Spleen (tissue), 7 donors: ENCODE measurements at regions not wholly inside any gene's neighbourhood (a gene's known extent, or its start where the extent isn't known, plus 50 kb on each side); places are given as distances from the start of the nearest gene placed in this dataset.

Source experiments
- CTCF ChIP-seq, 11 experiments: fragments of 200-600 bp in 7 of 11; fragments of 450-650 bp in 4 of 11; sonication (generic) in 4 of 11; IDR thresholded peaks in 8 of 11; conservative IDR thresholded peaks in 3 of 11; 1 replicate in 7 of 11; 2 replicates in 4 of 11; pipeline versions ENCODE4 v1.4.0 to v1.8.0; 2016 to 2021; ENCODE audit warnings: antibody characterized with exemption in 11 of 11, inconsistent platforms in 4 of 11, mild to moderate bottlenecking in 1 of 11
- POLR2A ChIP-seq, 3 donors: fragments of 450-650 bp; IDR thresholded peaks; one replicate each; pipeline ENCODE4 v1.5.1; 2017; ENCODE audit warnings: antibody characterized with exemption in 3 of 3, mild to moderate bottlenecking in 1 of 3
- donor health status: DM: no; HTN: no; CAD: no; lungs with moderate emphysema.
- donor health status: DM: no; HTN: no; CAD: no.
- donor health status: DM: no; HTN: no; CAD: no.

GRCh38 chr5:173833196-173833985 lies 54.8 kb upstream of the CPEB4 start:
- TF ChIP-seq CTCF (IDR thresholded peaks at IDR 0.05 in 8 of 11, conservative IDR thresholded peaks at IDR 0.05 in 3 of 11): no peak
- no peak for TF ChIP-seq POLR2A (IDR thresholded peaks at IDR 0.05)
